Suprapubic skin (tissue), 4 donors: ENCODE measurements at regions not wholly inside any gene's neighbourhood (a gene's known extent, or its start where the extent isn't known, plus 50 kb on each side); places are given as distances from the start of the nearest gene placed in this dataset.

ENCODE experiments used
- EP300 ChIP-seq: sonication (generic); formaldehyde crosslinking; IDR thresholded peaks from one replicate; pipeline ENCODE4 v1.6.1; 2017; ENCODE audit warnings: antibody characterized with exemption
- POLR2AphosphoS5 ChIP-seq, 3 donors: sonication (generic); formaldehyde crosslinking; IDR thresholded peaks; one replicate each; pipeline ENCODE4 v1.6.1; 2017; ENCODE audit warnings: antibody characterized with exemption in 3 of 3

GRCh38 chr13:90168953-90169352, 1178.5 kb upstream of the MIR17HG start:
- no peak for TF ChIP-seq POLR2AphosphoS5 (IDR thresholded peaks at IDR 0.05)
- TF ChIP-seq EP300 = no peak
